Mucosa of rectum (tissue), 2 donors: ENCODE measurements at regions not wholly inside any gene's neighbourhood (a gene's known extent, or its start where the extent isn't known, plus 50 kb on each side); places are given as distances from the start of the nearest gene placed in this dataset.

Source experiments
- H3K27ac ChIP-seq, 2 donors: one replicate each; pipeline ENCODE4 v1.7.0; 2013; ENCODE audit warnings: inconsistent platforms in 2 of 2, low read depth in 2 of 2, low read length in 2 of 2
- H3K27me3 ChIP-seq, 2 donors: one replicate each; pipeline ENCODE4 v1.7.0; 2013; ENCODE audit warnings: low read length in 2 of 2; ENCODE audit not compliant: control insufficient read depth in 2 of 2, insufficient read depth in 2 of 2
- H3K36me3 ChIP-seq, 2 donors: one replicate each; pipeline ENCODE4 v1.7.0; 2013; ENCODE audit warnings: low read length in 2 of 2; ENCODE audit not compliant: control insufficient read depth in 2 of 2, insufficient read depth in 2 of 2
- H3K4me1 ChIP-seq, 2 donors: one replicate each; pipeline ENCODE4 v1.7.0; 2013; ENCODE audit warnings: low read length in 2 of 2, mild to moderate bottlenecking in 1 of 2; ENCODE audit not compliant: control insufficient read depth in 2 of 2, insufficient read depth in 2 of 2
- H3K4me3 ChIP-seq, 2 donors: one replicate each; pipeline ENCODE4 v1.7.0; 2013; ENCODE audit warnings: low read length in 2 of 2
- H3K9ac ChIP-seq, 2 donors: one replicate each; pipeline ENCODE4 v1.7.0; 2013; ENCODE audit warnings: low read length in 2 of 2, low read depth in 1 of 2, mild to moderate bottlenecking in 1 of 2
- H3K9me3 ChIP-seq, 2 donors: one replicate each; pipeline ENCODE4 v1.7.0; 2013; ENCODE audit warnings: low read length in 2 of 2; ENCODE audit not compliant: control insufficient read depth in 2 of 2
- donor health status: healthy.
- donor health status: Normal muscosa, but diverticular disease.

GRCh38 chr11:116240710-116241109 is 532.1 kb downstream of the BUD13 start:
- no peaks in the 10 kb centered on the region for H3K36me3 ChIP-seq
- no peak overlapping the region for H3K27ac ChIP-seq
- H3K9ac ChIP-seq = no peak overlapping the region
- H3K4me3 ChIP-seq = no peak overlapping the region
- no peaks in the 10 kb centered on the region for H3K27me3 ChIP-seq
- no peaks in the 10 kb centered on the region for H3K4me1 ChIP-seq
- no peaks in the 10 kb centered on the region for H3K9me3 ChIP-seq

DNA sequence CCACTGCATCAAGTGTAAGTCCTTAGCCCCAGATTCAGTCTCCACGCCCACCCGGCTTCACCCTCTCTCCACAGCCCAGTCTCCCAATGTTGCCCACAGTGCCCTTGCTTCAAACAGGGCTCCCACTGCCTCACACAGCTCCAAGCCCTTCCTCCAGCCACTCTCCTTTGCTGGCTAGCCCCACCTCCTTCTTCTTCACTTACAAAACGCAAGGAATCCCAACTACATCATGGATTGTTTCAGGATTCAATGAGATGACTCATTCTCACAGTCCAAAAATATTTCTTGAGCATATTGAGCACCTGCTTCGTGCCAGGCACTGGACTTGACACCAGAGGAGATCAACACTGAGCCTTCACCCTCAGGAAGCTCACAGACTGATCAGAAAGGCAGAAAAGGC is 533.5 kb downstream of the BUD13 start:
- Histone ChIP-seq H3K9me3 (no peaks in the 10 kb centered on the region), H3K9ac (no peak overlapping the region), H3K27me3 (no peaks in the 10 kb centered on the region), H3K4me3 (no peak overlapping the region), H3K4me1 (no peaks in the 10 kb centered on the region), H3K36me3 (no peaks in the 10 kb centered on the region), H3K27ac (no peak overlapping the region)

DNA sequence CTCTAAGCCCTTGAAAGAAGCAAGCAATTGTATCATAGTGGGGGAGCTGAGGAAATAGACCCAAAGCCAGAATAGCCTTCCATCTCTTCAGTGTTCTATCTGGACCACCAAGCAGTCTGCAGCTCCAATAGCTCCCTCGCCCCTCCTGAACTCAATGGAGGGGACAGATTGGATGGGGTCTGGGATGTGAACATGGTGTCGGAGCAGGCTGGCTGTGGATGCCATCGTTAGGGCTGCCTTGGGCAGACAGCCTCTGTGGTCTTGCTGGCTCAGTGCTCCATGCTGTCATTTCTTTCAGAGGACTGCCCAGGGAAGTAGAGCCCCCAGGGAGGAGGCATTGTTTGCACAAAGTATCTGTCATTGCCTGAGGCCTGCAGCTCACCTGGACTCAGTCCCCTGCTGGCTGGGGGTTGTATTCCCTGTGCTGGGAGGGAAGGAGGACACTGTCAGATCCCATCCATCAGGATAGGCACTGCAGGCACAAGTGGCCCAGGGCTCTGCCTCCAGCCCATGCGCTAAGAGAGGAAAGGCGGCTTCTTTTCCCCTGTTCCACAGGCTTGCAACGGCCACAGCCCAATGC is 537.7 kb downstream of the BUD13 start:
- no peaks in the 10 kb centered on the region for H3K9me3 ChIP-seq
- H3K4me3 ChIP-seq = no peak overlapping the region
- H3K9ac ChIP-seq = no peak overlapping the region
- no peaks in the 10 kb centered on the region for H3K27me3 ChIP-seq
- H3K27ac ChIP-seq = no peak overlapping the region
- no peaks in the 10 kb centered on the region for H3K4me1 ChIP-seq
- H3K36me3 ChIP-seq = no peaks in the 10 kb centered on the region

GRCh38 chr11:116233561-116233960 is 539.2 kb downstream of the BUD13 start:
- H3K4me1 ChIP-seq = no peaks in the 10 kb centered on the region
- H3K9ac ChIP-seq = no peak overlapping the region
- H3K36me3 ChIP-seq = no peaks in the 10 kb centered on the region
- no peak overlapping the region for H3K27ac ChIP-seq
- H3K9me3 ChIP-seq = no peaks in the 10 kb centered on the region
- H3K27me3 ChIP-seq = no peaks in the 10 kb centered on the region
- H3K4me3 ChIP-seq = no peak overlapping the region

DNA sequence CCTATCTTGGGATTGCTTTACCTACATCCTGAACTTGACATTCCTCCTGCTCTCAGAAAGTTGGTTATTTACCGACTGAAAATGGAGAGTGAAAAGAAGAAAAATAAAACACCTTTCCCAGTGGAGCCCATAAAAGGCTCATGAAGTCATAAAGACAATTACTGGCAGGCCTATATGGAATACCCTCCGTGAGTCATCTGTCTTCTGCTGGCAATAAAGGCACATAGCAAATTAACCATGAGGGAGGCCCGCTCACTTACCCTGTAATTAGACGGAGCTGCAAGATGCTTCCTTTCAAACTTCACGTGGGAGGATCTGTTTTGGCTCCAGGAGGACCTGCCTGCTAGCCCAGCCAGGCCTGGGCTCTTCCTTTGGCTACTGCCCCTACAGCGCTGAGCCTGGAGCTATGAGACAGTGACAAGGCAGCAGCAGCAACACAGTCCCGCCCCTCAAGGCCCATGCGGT is 540.4 kb downstream of the BUD13 start:
- Histone ChIP-seq H3K27me3 (peaks cover 0 to 4% of the 10 kb centered on the region in 2 donors), H3K27ac (no peak overlapping the region), H3K4me1 (no peaks in the 10 kb centered on the region), H3K9ac (no peak overlapping the region), H3K36me3 (no peaks in the 10 kb centered on the region), H3K4me3 (no peak overlapping the region), H3K9me3 (no peaks in the 10 kb centered on the region)

- H3K9ac ChIP-seq = no peak overlapping the region
- no peaks in the 10 kb centered on the region for H3K9me3 ChIP-seq
- H3K4me3 ChIP-seq = no peak overlapping the region
- no peaks in the 10 kb centered on the region for H3K4me1 ChIP-seq
- H3K27me3 ChIP-seq = peaks cover 0 to 4% of the 10 kb centered on the region in 2 donors
- H3K36me3 ChIP-seq = no peaks in the 10 kb centered on the region
- no peak overlapping the region for H3K27ac ChIP-seq
Observed at GRCh38 chr11:116231543-116231942, 541.2 kb downstream of the BUD13 start.

DNA sequence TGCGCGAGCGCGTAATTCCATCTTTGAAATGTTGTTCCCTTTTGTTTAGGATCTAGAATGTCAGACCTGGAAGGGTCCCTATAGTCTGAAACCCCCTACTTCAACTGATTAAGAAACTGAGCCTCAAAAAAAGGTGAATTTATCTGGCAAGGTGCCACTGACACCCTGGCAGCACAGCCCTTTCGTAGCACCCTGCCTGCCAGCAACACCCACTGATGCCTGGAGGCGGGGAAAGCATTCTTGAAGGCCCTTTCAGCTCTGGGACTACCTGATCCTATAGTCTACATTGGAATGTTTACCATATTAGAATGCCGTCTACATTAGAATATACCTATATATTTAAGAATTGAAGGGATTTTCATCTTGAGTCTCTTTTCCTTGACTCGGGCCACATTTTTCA is 542.3 kb downstream of the BUD13 start:
- H3K36me3 ChIP-seq = no peaks in the 10 kb centered on the region
- no peak overlapping the region for H3K4me3 ChIP-seq
- H3K27ac ChIP-seq = no peak overlapping the region
- no peaks in the 10 kb centered on the region for H3K4me1 ChIP-seq
- no peak overlapping the region for H3K9ac ChIP-seq
- H3K27me3 ChIP-seq = peaks cover 0 to 4% of the 10 kb centered on the region in 2 donors
- H3K9me3 ChIP-seq = no peaks in the 10 kb centered on the region

DNA sequence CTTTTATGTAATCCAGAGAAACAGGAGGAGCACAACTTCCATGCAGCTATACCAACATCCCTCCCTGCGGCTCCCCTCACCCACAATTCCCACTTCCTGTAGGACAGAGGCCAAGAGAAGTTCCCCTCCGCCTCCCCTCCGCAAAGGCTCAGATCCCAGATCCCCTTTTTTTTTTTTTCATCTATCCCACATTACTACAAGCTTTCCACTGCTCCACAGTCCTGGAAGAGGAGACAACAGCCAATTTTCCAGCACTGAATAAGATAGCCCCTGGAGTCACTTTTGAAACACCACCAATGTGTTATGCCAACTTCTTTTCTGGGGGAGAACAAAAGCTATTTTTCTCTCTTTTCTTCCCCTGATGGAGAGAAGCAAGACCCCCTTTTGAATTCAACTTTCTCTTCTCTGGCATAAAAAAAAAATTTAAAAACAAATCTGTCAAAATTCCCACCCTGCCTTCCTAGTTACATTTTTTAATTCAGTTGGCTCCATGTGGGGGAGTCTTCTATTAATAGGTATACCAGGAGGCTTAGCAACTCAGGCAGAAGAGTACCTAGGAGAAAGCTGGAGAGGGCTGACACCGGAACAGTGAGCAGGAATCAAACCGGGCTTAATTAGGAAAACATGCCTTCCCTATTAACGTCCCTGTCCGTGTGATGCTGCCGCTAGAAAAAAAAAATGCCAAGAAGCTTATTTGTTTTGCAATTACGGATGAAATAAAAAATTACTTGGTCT is 543.4 kb downstream of the BUD13 start:
- Histone ChIP-seq H3K4me3 (no peak overlapping the region), H3K36me3 (no peaks in the 10 kb centered on the region), H3K9me3 (no peaks in the 10 kb centered on the region), H3K27ac (no peak overlapping the region), H3K9ac (no peak overlapping the region), H3K4me1 (no peaks in the 10 kb centered on the region), H3K27me3 (peaks cover 4 to 5% of the 10 kb centered on the region in 2 donors)

- Histone ChIP-seq H3K4me3 (no peak overlapping the region), H3K9ac (no peak overlapping the region), H3K4me1 (no peaks in the 10 kb centered on the region), H3K9me3 (no peaks in the 10 kb centered on the region), H3K36me3 (no peaks in the 10 kb centered on the region), H3K27me3 (peaks cover 4 to 5% of the 10 kb centered on the region in 2 donors), H3K27ac (no peak overlapping the region)
Observed at GRCh38 chr11:116226731-116227130, 546.1 kb downstream of the BUD13 start.

GRCh38 chr11:116225784-116226585 is 546.8 kb downstream of the BUD13 start:
- no peak overlapping the region for H3K9ac ChIP-seq
- no peak overlapping the region for H3K4me3 ChIP-seq
- no peaks in the 10 kb centered on the region for H3K4me1 ChIP-seq
- no peaks in the 10 kb centered on the region for H3K9me3 ChIP-seq
- H3K27me3 ChIP-seq = peaks cover 4 to 5% of the 10 kb centered on the region in 2 donors
- no peaks in the 10 kb centered on the region for H3K36me3 ChIP-seq
- H3K27ac ChIP-seq = no peak overlapping the region
